Amniotic stem cell (primary cell): ENCODE measurements at regions not wholly inside any gene's neighbourhood (a gene's known extent, or its start where the extent isn't known, plus 50 kb on each side); places are given as distances from the start of the nearest gene placed in this dataset.
"Not testable (repeated sequence)": the region's sequence is repeated elsewhere in the genome, so short reads cannot be mapped to it uniquely, and the experiment has no call there.

Source experiments
- DNase-seq: peaks from one replicate; lab custom pipeline; 2025; lab: John Stamatoyannopoulos, UW

GRCh38 chr12:85425349-85425612 lies 145.3 kb downstream of the ALX1 start:
- DNase-seq: no peak

GRCh38 chr12:85425926-85426325 lies 145.9 kb downstream of the ALX1 start:
- no peak for DNase-seq

DNA sequence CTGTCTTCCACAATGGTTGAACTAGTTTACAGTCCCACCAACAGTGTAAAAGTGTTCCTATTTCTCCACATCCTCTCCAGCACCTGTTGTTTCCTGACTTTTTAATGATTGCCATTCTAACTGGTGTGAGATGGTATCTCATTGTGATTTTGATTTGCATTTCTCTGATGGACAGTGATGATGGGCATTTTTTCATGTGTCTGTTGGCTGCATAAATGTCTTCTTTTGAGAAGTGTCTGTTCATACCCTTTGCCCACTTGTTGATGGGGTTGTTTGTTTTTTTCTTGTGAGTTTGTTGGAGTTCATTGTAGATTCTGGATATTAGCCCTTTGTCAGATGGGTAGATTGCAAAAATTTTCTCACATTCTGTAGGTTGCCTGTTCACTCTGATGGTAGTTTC lies 153.1 kb downstream of the ALX1 start:
- DNase-seq: not testable (repeated sequence)

- DNase-seq: no peak
These were observed 160.3 kb downstream of the ALX1 start for GRCh38 chr12:85440271-85440670.

- DNase-seq: no peak
These were observed 161.0 kb downstream of the ALX1 start for GRCh38 chr12:85441025-85441424.

DNA sequence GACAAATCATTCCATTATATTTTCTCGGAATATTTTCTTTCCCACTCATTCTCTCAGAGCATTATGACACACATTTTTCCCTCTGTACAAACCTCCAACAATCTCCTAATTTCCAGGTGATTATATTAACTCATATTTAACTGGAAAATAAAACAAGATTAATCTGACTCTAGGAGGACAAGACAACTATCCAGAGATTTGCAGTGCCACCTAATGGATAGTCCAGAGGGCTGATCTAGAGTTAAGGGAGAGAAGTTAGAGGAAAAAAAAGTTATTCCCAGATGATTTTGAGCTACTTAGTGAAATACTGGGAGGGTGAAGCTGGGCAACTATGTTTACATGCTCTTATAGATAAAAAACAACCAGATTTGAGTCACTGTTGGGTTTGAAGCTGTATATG lies 161.7 kb downstream of the ALX1 start:
- peak; percentile 47 for DNase-seq

DNA sequence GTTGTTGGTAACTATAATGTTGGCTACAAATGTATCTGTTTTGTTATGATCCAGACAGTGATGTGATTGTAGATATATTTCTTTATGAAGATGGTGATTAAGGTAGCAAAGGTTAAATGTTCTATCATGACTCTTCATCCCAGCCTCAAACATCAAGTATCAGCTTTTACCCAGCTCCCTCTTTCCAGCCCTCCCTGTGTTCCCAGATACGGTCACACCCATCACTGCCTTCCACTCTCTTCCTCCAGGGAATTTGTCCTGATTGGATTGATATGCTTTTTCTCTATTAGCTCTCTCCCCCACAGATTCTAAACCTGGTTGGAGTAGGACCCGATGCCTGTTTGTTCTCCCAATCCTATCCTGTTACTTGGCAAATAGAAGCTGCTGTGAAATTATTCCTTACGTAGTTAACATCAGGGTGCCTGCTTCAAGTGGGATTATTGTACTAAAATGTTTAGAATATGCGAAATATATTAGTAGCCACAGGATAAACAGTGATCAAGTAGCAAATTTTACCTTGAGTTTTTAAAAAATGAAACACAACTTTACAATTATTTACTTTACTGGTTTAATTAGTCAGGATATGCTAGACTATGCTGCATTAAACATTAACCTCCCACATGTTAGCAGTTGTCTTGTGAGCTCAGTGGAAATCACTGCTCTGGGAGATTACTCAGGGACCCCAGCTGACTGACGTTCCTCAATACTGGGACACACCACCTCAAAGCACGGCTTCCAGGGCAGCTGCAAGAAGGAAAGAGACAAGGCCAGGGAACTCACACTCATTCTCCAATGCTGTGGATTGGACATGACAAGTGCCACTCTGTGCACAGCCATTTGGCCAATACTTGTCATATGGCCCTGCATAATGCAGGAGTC lies 165.3 kb downstream of the ALX1 start:
- no peak for DNase-seq

DNA sequence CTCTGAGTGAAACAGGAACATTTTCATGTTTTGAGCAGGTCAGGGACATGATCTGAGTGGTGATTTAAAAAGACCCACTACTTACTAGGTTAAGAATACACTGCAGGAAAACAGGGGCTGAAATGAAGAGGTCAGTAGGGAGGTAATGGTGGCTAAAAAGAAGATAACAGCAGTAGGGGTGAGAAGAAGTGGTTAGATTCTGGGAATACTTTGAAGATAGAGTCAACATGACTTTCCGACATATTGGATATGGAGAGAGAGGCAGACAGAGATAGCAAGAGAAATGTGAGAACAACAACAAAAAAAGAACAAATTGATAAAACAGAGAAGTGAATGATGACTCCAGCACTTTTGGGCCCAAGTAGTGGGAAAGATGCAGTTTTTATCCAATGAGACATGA lies 168.0 kb downstream of the ALX1 start:
- DNase-seq: no peak

- no peak for DNase-seq
These were observed 168.6 kb downstream of the ALX1 start for GRCh38 chr12:85448548-85449139.

DNA sequence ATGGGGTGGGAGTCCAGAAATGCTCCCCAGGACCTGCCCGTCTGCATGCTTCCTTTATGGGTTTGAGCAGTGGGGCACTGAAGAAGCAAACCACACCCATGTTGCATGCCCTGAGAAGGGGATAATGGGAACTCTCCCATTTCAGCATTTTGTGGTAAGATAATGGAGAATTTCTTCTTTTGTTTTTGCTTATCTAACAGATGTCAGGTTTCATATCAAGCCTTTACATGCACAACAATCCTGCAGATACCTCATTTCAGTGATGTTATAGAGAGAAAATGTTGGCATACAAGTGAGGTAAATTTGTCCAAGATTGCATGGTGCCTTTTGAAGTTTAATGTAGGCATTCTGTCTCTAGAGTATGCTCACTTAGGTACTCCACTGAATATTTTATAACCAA lies 177.0 kb downstream of the ALX1 start:
- no peak for DNase-seq

DNA sequence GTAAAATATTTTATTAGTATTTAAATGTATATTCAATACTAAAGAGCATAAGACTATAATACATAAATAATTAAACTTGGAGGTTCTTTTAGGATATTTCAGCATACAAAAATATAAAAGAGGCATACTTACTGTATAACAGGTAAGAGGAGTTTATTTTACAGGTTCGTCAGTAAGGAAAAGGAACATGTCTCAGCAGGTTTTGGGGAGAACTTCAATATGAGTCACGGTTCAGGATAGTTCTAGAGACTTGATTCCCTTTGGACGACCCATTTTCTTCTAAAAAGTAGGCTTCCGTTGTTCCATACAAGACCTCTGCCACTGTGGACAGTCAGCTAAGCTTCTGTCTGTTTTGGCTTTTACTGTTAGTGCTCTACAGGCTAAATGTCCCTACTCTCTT lies 181.1 kb downstream of the ALX1 start:
- no peak for DNase-seq

DNA sequence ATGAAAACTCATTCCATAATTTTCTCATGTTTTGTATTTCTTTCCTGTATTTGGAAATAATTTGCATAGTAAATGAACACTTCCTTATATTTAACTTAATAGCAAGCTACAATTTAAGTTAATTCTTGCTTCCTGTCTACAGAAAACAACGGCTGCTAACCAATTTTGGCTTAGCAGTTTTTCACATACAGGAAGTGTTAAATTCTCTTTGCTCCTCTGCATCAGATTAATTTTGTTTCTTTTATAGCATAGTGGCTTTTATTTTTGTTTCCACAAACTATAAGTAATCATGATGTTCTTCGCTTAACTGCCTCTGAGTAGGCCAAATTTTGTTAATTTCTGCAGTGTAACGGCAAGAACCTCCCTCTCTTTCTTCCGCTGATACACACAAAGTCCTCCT lies 182.9 kb downstream of the ALX1 start:
- no peak for DNase-seq

DNA sequence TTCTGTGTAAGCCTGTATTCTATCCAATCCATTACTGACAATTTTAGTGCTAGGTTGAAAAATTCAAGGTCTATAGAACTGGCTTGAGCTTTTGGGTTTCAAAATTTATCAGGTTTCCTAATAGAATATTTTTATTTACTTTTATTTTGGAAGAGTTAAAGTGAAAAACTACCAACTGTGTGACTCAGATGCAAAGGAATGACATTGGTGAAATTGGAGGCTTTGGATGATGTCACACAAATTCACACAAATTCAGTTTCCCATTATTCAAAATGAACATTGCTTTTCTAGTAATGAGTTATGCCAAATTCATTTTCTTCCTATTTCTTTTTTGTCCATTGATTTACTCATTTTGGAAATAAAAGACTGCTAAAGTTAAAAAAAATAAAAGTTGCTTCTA lies 186.9 kb downstream of the ALX1 start:
- DNase-seq: no peak

DNA sequence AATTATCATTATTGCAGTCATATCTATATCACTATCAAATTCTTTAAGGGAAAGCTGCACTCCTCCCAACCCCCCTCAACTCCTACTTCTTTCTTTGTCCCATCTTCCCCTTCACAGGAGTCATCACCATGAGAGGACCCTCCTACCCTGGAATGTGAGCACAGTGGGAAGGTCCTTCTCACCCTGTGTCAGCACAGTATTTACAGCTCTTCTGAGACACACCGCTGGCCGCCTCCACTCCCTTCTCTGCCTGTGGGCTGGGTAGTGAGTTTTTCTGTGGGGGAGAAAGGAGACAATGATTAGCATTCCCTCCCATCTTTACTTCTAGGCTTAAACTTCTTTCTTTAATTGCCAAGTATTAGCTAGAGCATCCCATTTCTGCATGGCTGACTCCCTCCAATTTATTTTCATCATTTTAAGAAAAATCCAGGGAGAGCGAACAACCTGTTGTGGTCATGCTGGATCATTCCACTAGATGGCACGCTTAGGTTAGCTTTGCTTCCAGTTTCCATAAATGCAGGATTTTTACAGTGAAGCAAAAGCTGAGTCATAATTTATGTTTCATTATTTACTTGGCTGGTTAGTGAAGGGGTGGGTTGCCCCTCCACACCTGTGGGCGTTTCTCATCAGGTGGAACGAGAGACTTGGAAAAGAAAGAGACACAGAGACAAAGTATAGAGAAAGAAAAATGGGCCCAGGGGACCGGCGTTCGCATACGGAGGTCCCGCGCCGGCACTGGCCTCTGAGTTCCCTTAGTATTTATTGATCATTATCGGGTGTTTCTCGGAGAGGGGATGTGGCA lies 188.5 kb downstream of the ALX1 start:
- DNase-seq: peak; percentile 44

GRCh38 chr12:85469158-85470086 lies 189.4 kb downstream of the ALX1 start:
- not testable (repeated sequence) for DNase-seq

GRCh38 chr12:85475277-85475676 lies 195.3 kb downstream of the ALX1 start:
- not testable (repeated sequence) for DNase-seq

GRCh38 chr12:85476756-85477155 lies 196.7 kb downstream of the ALX1 start:
- no peak for DNase-seq

DNA sequence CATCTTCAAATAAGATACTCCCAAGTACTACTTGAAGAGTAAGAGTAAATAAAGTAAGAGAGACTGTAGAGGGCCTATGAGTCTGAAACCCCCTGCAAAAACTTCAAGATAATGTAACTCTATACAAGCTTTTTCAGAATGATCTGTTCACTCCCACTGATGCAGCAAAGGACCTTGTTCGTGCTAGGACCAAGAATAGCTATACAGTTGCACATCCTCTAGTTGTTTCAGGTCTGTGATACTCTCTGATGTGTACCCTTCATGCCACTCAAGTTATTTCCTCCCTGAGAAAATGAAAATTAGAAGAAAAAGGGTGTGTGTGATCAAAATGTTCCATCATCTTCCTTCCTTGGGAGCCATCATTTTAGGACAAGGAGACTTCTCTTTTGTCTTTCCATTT lies 204.4 kb downstream of the ALX1 start:
- DNase-seq: no peak

GRCh38 chr12:85489194-85489593 lies 209.2 kb downstream of the ALX1 start:
- no peak for DNase-seq

DNA sequence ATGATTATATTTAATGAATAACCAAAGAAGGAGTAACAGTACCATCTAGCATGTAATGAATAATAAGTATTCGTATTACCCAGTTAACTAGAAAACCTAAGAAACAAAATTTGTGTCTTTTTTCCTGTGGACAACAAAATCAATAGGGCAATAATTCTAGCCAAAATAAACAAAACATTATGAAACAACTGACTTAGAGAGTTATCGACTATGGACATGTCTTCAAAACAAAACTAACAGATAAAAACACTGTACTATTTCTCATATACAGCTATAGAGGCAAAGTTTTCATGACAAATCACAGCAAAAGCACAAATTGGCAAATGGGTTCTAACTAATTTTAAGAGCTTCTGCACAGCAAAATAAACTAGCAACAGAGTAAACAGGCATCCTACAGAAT lies 224.1 kb downstream of the ALX1 start:
- DNase-seq: no peak

GRCh38 chr12:85504624-85505023 lies 224.6 kb downstream of the ALX1 start:
- no peak for DNase-seq

DNA sequence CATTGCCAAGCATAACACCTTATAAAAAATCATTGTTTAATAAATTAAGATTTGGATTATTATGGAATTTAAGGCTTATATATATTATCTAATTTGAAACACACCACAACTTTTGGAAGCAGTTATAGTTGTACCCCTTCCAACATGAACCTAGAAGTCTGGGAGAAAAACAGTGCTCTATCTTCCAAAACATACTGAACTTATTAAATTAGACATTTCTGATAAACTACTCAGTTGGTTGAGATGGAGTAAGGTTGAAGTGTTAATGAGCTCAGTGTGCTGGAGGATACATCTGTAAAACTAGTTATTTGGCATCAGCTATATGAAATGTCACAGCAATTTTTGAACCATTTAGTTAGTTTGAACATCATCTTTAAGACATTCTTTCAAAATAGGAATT lies 227.4 kb downstream of the ALX1 start:
- DNase-seq: no peak
